Astrocyte (in vitro differentiated cells and primary cell): ENCODE measurements at regions not wholly inside any gene's neighbourhood (a gene's known extent, or its start where the extent isn't known, plus 50 kb on each side); places are given as distances from the start of the nearest gene placed in this dataset.

Experiments
- DNase-seq: peaks from one replicate; pipeline ENCODE4 v3.0.0-alpha.2; 2010; ENCODE audit warnings: low read depth
- FAIRE-seq: peaks from 2 replicates; lab custom pipeline; 2011; peaks lifted over from hg19 to GRCh38; lab: Jason Lieb, UNC
- H2AFZ ChIP-seq: 2 replicates; pipeline ENCODE4 v1.6.0; 2012; ENCODE audit warnings: low read depth, low read length, inconsistent platforms
- H3K27ac ChIP-seq: 2 replicates; pipeline ENCODE4 v1.5.1; 2011; ENCODE audit warnings: low read depth, low read length, inconsistent platforms
- H3K27me3 ChIP-seq: 2 replicates; pipeline ENCODE4 v1.6.0; 2011; ENCODE audit warnings: low read length, inconsistent platforms; ENCODE audit not compliant: insufficient read depth
- H3K36me3 ChIP-seq: 2 replicates; pipeline ENCODE4 v1.5.1; 2011; ENCODE audit warnings: low read length, inconsistent platforms; ENCODE audit not compliant: insufficient read depth
- H3K4me1 ChIP-seq: 2 replicates; pipeline ENCODE4 v1.5.1; 2011; ENCODE audit warnings: low read length, inconsistent platforms; ENCODE audit not compliant: insufficient read depth
- H3K4me2 ChIP-seq: 2 replicates; pipeline ENCODE4 v1.6.0; 2012; ENCODE audit warnings: low read length, inconsistent platforms
- H3K4me3 ChIP-seq: 2 replicates; pipeline ENCODE4 v1.5.1; 2011; ENCODE audit warnings: low read depth, mild to moderate bottlenecking, low read length, inconsistent platforms; ENCODE audit not compliant: insufficient read depth
- H3K79me2 ChIP-seq: 2 replicates; pipeline ENCODE4 v1.6.0; 2012; ENCODE audit warnings: mild to moderate bottlenecking, low read length, inconsistent platforms; ENCODE audit not compliant: insufficient read depth
- H3K9ac ChIP-seq: 2 replicates; pipeline ENCODE4 v1.6.0; 2012; ENCODE audit warnings: mild to moderate bottlenecking, low read length, inconsistent platforms
- H3K9me3 ChIP-seq: 2 replicates; pipeline ENCODE4 v1.5.1; 2012; ENCODE audit warnings: low read depth, mild to moderate bottlenecking, low read length, inconsistent platforms; ENCODE audit not compliant: insufficient read depth
- H4K20me1 ChIP-seq: 2 replicates; pipeline ENCODE4 v1.6.0; 2012; ENCODE audit warnings: low read length, inconsistent platforms; ENCODE audit not compliant: insufficient read depth
- H3K27ac Mint-ChIP-seq: one replicate; pipeline ENCODE4 v1.8.0; 2021; ENCODE audit warnings: mild to moderate bottlenecking, mixed read lengths; ENCODE audit not compliant: unreplicated experiment
- H3K27me3 Mint-ChIP-seq: one replicate; pipeline ENCODE4 v1.8.0; 2021; ENCODE audit warnings: low read depth, mixed read lengths; ENCODE audit not compliant: unreplicated experiment
- H3K36me3 Mint-ChIP-seq: one replicate; pipeline ENCODE4 v1.8.0; 2021; ENCODE audit warnings: low read depth, mixed read lengths; ENCODE audit not compliant: unreplicated experiment
- H3K4me1 Mint-ChIP-seq: one replicate; pipeline ENCODE4 v1.8.0; 2021; ENCODE audit warnings: low read depth, mixed read lengths; ENCODE audit not compliant: unreplicated experiment
- H3K4me3 Mint-ChIP-seq: one replicate; pipeline ENCODE4 v1.8.0; 2021; ENCODE audit warnings: mild to moderate bottlenecking, moderate library complexity, mixed read lengths; ENCODE audit not compliant: unreplicated experiment
- H3K9me3 Mint-ChIP-seq: one replicate; pipeline ENCODE4 v1.8.0; 2021; ENCODE audit warnings: mild to moderate bottlenecking, mixed read lengths; ENCODE audit not compliant: unreplicated experiment
- EZH2 ChIP-seq: IDR thresholded peaks from 2 replicates; pipeline ENCODE4 v1.6.1; 2012; ENCODE audit warnings: mild to moderate bottlenecking, low read length, inconsistent platforms; ENCODE audit not compliant: insufficient read depth
- TF ChIP-seq, protein P1 (sequence below): IDR thresholded peaks from 2 replicates; pipeline ENCODE4 v1.5.1; 2011; ENCODE audit warnings: low read depth, mild to moderate bottlenecking, inconsistent platforms, low read length, moderate library complexity; ENCODE audit not compliant: insufficient read depth

DNA sequence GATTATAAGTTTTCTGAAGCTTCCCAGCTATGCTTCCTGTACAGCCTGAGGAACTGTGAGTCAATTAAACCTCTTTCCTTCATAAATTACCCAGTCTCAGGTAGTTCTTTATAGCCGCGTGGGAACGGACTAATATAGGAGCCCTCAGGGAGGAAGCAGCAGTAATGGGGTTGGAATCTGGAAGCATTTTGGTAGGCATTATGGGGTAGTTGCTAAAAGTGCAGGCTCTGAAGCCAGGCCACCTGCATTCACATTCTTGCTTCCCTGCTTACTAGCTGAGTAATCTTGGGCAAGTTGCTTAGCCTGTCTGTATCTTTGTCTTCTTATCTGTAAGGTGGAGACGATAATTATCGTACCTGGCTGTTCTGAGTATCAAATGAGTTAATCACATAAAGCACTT, 137.9 kb upstream of the NHS start:
- FAIRE-seq (peak; percentile 52), DNase-seq (no peak)
- no peaks in the 10 kb centered on the region for H3K4me1 Mint-ChIP-seq
- no peak overlapping the region for H3K27ac ChIP-seq
- H3K27me3 Mint-ChIP-seq: peaks cover 11% of the 10 kb centered on the region
- H3K4me3 Mint-ChIP-seq: no peak overlapping the region
- no peaks in the 10 kb centered on the region for H3K4me1 ChIP-seq
- H3K4me2 ChIP-seq: no peak overlapping the region
- no peak overlapping the region for H3K9ac ChIP-seq
- TF ChIP-seq, protein P1, sequence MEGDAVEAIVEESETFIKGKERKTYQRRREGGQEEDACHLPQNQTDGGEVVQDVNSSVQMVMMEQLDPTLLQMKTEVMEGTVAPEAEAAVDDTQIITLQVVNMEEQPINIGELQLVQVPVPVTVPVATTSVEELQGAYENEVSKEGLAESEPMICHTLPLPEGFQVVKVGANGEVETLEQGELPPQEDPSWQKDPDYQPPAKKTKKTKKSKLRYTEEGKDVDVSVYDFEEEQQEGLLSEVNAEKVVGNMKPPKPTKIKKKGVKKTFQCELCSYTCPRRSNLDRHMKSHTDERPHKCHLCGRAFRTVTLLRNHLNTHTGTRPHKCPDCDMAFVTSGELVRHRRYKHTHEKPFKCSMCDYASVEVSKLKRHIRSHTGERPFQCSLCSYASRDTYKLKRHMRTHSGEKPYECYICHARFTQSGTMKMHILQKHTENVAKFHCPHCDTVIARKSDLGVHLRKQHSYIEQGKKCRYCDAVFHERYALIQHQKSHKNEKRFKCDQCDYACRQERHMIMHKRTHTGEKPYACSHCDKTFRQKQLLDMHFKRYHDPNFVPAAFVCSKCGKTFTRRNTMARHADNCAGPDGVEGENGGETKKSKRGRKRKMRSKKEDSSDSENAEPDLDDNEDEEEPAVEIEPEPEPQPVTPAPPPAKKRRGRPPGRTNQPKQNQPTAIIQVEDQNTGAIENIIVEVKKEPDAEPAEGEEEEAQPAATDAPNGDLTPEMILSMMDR: no peak
- TF ChIP-seq EZH2: no peak
- no peaks in the 10 kb centered on the region for H3K36me3 ChIP-seq
- H3K9me3 ChIP-seq: no peaks in the 10 kb centered on the region
- no peaks in the 10 kb centered on the region for H4K20me1 ChIP-seq
- no peak overlapping the region for H3K4me3 ChIP-seq
- no peak overlapping the region for H3K27ac Mint-ChIP-seq
- no peaks in the 10 kb centered on the region for H3K79me2 ChIP-seq
- peaks cover 3% of the 10 kb centered on the region for H3K9me3 Mint-ChIP-seq
- H2AFZ ChIP-seq: no peak overlapping the region
- H3K36me3 Mint-ChIP-seq: no peaks in the 10 kb centered on the region
- H3K27me3 ChIP-seq: no peaks in the 10 kb centered on the region

DNA sequence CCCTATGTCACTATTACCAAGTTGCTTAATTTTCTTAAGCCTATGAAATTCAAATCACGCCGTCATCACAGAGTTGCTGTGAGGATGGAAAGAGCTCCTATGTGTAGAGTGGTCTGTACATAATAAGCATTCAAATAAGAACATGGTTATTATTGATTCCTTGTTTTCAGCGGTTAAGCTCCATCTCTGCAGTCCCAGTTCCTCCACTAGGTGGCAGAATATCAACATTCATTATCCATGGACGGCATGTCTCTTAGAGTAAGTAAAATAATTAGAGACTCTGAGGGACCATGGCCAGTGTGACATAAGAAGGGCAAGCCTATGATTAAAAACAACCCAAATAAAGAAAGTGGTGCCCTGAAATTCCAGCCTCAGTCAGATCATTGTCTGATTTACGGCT, 132.5 kb upstream of the NHS start:
- no peaks in the 10 kb centered on the region for H3K27me3 ChIP-seq
- no peak overlapping the region for H2AFZ ChIP-seq
- H4K20me1 ChIP-seq: no peaks in the 10 kb centered on the region
- H3K4me1 ChIP-seq: no peaks in the 10 kb centered on the region
- no peak overlapping the region for H3K9ac ChIP-seq
- H3K9me3 ChIP-seq: no peaks in the 10 kb centered on the region
- H3K4me2 ChIP-seq: no peak overlapping the region
- Mint-ChIP-seq H3K27ac (no peak overlapping the region), H3K36me3 (no peaks in the 10 kb centered on the region), H3K9me3 (peaks cover 3% of the 10 kb centered on the region), H3K4me3 (no peak overlapping the region), H3K4me1 (no peaks in the 10 kb centered on the region), H3K27me3 (peaks cover 14% of the 10 kb centered on the region)
- no peak overlapping the region for H3K4me3 ChIP-seq
- H3K36me3 ChIP-seq: no peaks in the 10 kb centered on the region
- TF ChIP-seq, protein P1: peak; percentile 70
- no peak for TF ChIP-seq EZH2
- H3K27ac ChIP-seq: no peak overlapping the region
- FAIRE-seq: no peak
- peak; percentile 14 for DNase-seq
- no peaks in the 10 kb centered on the region for H3K79me2 ChIP-seq

- Histone ChIP-seq H3K9ac (no peak overlapping the region), H3K4me3 (no peak overlapping the region), H4K20me1 (no peaks in the 10 kb centered on the region), H2AFZ (no peak overlapping the region), H3K27me3 (no peaks in the 10 kb centered on the region), H3K4me1 (no peaks in the 10 kb centered on the region), H3K4me2 (no peak overlapping the region), H3K36me3 (no peaks in the 10 kb centered on the region), H3K9me3 (no peaks in the 10 kb centered on the region), H3K79me2 (no peaks in the 10 kb centered on the region), H3K27ac (no peak overlapping the region)
- no peak overlapping the region for H3K4me3 Mint-ChIP-seq
- DNase-seq: no peak
- FAIRE-seq: peak; percentile 20
- H3K36me3 Mint-ChIP-seq: no peaks in the 10 kb centered on the region
- no peak for TF ChIP-seq EZH2
- TF ChIP-seq, protein P1: no peak
- H3K4me1 Mint-ChIP-seq: no peaks in the 10 kb centered on the region
- H3K9me3 Mint-ChIP-seq: no peaks in the 10 kb centered on the region
- no peak overlapping the region for H3K27ac Mint-ChIP-seq
- H3K27me3 Mint-ChIP-seq: peaks cover 3% of the 10 kb centered on the region
These were observed 127.9 kb upstream of the NHS start for GRCh38 chrX:17247144-17247543.
